ENCODE measurements at regions not wholly inside any gene's neighbourhood (a gene's known extent, or its start where the extent isn't known, plus 50 kb on each side); places are given as distances from the start of the nearest gene placed in this dataset.

DNA sequence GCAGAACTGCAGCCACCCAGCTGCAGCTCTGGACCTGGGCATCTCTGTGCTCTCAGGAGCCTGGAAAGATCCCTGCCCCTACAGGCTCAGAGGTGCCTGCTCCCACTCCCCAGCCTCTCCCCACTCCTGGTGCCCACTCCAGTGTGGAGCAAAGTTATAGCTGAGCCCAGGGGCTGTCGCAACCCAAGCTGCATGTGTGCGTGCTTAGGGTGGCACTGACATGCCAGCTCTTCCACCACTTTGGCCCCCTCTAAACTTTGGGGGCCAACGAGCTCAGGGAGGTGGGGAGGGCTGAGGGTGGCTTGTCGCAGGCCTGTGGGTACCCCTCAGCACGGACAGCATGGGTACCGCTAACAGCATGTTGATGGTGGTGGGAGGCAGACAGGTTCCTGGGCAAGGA lies 126.3 kb upstream of the FHL2 start:
- Histone ChIP-seq H4K20me1 (replicated peaks in 1 of 2; ENCODE audit: control insufficient read depth in 1 of 2, insufficient read depth in 2 of 2, low read length in 2 of 2) (no peaks in the 10 kb centered on the region), H3K9ac (replicated peaks in 1 of 4; ENCODE audit: extremely low read depth in 1 of 4, low read depth in 3 of 4, low read length in 3 of 4) (no peak overlapping the region), H3K4me3 (ENCODE audit: extremely low read depth in 1 of 4, insufficient read depth in 2 of 4, low read depth in 3 of 4, low read length in 4 of 4) (no peak overlapping the region), H2AFZ (ENCODE audit: low read length) (no peak overlapping the region), H3K56ac (replicated peaks; ENCODE audit: insufficient read length, low read depth, low read length) (no peak overlapping the region), H3K23ac (ENCODE audit: insufficient read length) (no peak overlapping the region), H3K18ac (ENCODE audit: extremely low read depth, low read length) (no peak overlapping the region), H2BK5ac (ENCODE audit: low read depth, low read length) (no peak overlapping the region), H3K79me1 (ENCODE audit: low read depth, low read length) (no peaks in the 10 kb centered on the region), H2AK5ac (ENCODE audit: low read depth, low read length) (no peak overlapping the region), H4K8ac (ENCODE audit: extremely low read depth, insufficient read depth, low read length) (no peak overlapping the region), H3K4ac (replicated peaks; ENCODE audit: insufficient read length, low read depth, low read length) (no peak overlapping the region), H3K36me3 (ENCODE audit: control insufficient read depth in 2 of 4, insufficient read depth in 4 of 4, low read length in 3 of 4) (no peaks in the 10 kb centered on the region), H3K79me2 (ENCODE audit: control insufficient read depth in 1 of 2, insufficient read depth in 2 of 2, low read length in 2 of 2) (no peaks in the 10 kb centered on the region), H3K4me2 (ENCODE audit: insufficient read depth in 1 of 2, low read depth in 2 of 2, low read length in 2 of 2) (no peak overlapping the region), H3K27me3 (replicated peaks in 1 of 4; ENCODE audit: control insufficient read depth in 3 of 4, extremely low read depth in 1 of 4, insufficient read depth in 3 of 4, low read length in 3 of 4) (no peaks in the 10 kb centered on the region), H3K27ac (ENCODE audit: low read depth, low read length) (no peak overlapping the region), H3K23me2 (ENCODE audit: low read depth, low read length) (no peaks in the 10 kb centered on the region), H4K91ac (replicated peaks; ENCODE audit: insufficient read length, low read length) (no peak overlapping the region), H3K4me1 (replicated peaks in 1 of 4; ENCODE audit: control insufficient read depth in 3 of 4, insufficient read depth in 4 of 4, low read length in 3 of 4) (no peaks in the 10 kb centered on the region; a peak in 1 of 7 replicates), H4K5ac (ENCODE audit: insufficient read length, low read depth, low read length) (no peak overlapping the region), H2BK12ac (ENCODE audit: low read depth, low read length) (no peak overlapping the region), H2BK15ac (ENCODE audit: low read length) (no peak overlapping the region), H3K9me3 (ENCODE audit: insufficient read depth in 2 of 2, low read depth in 1 of 2, low read length in 1 of 2) (no peaks in the 10 kb centered on the region), H2BK120ac (replicated peaks; ENCODE audit: low read depth, low read length) (no peak overlapping the region), H2BK20ac (ENCODE audit: low read length) (no peak overlapping the region), H3K14ac (ENCODE audit: insufficient read length) (no peak overlapping the region)
- no peak for FAIRE-seq
- DNase-seq (ENCODE audit: low read depth in 1 of 2, low spot score in 2 of 2): no peak
- ChIA-PET POLR2A (ENCODE audit: partially characterized antibody) (no interaction called here), CTCF (ENCODE audit: partially characterized antibody) (interaction anchor here (1.3 kb wide), 1 partner anchor 12 kb away, joined by 3 read pairs; no protein-coding TSS in a partner anchor)
- WGBS, 2 experiments (ENCODE audit: extremely low coverage in 1 of 2, insufficient coverage in 1 of 2, insufficient read length in 1 of 2, insufficient replicate concordance in 2 of 2, low coverage in 1 of 2, low lambda C conversion rate in 2 of 2, missing lambda C conversion rate in 1 of 2): 86% methylated on average over 4 of the region's 6 CpGs; no CpG with 5 or more reads in 1 of the 2 experiments
- TF ChIP-seq, protein P1, sequence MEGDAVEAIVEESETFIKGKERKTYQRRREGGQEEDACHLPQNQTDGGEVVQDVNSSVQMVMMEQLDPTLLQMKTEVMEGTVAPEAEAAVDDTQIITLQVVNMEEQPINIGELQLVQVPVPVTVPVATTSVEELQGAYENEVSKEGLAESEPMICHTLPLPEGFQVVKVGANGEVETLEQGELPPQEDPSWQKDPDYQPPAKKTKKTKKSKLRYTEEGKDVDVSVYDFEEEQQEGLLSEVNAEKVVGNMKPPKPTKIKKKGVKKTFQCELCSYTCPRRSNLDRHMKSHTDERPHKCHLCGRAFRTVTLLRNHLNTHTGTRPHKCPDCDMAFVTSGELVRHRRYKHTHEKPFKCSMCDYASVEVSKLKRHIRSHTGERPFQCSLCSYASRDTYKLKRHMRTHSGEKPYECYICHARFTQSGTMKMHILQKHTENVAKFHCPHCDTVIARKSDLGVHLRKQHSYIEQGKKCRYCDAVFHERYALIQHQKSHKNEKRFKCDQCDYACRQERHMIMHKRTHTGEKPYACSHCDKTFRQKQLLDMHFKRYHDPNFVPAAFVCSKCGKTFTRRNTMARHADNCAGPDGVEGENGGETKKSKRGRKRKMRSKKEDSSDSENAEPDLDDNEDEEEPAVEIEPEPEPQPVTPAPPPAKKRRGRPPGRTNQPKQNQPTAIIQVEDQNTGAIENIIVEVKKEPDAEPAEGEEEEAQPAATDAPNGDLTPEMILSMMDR (IDR thresholded peaks at IDR 0.05; ENCODE audit: control extremely low read depth in 1 of 3, insufficient read depth in 1 of 3, low read depth in 1 of 3, low read length in 3 of 3): no peak
- TF ChIP-seq SP2 (IDR thresholded peaks at IDR 0.05; ENCODE audit: low read length): no peak
